GM18517 (cell line): ENCODE measurements at regions not wholly inside any gene's neighbourhood (a gene's known extent, or its start where the extent isn't known, plus 50 kb on each side); places are given as distances from the start of the nearest gene placed in this dataset.

Experiments used
- ATAC-seq: cut with Tn5 transposase; IDR thresholded peaks from one replicate; pipeline ENCODE4 v1.9.1; 2021; ENCODE audit warnings: mild to moderate bottlenecking, moderate library complexity; ENCODE audit not compliant: unreplicated experiment

GRCh38 chr13:69450245-69450644 is 657.4 kb upstream of the ATXN8OS start:
- no peak for ATAC-seq

DNA sequence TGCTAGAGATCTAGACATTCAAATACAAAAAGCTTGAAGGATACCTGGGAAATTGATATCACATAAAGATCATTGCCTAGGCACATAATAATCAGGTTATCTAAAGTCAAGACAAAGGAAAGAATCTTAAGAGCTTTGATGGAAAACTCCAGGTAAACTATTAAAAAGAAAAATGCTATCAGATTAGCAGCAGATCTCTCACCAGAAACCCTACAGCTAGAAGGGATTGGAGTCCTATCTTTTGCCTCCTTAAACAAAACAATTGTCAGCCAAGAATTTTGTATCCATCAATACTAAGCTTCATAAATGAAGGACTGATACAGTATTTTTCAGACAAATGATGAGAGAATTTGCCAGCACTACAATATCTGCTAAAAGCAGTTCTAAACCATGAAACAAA is 682.4 kb upstream of the ATXN8OS start:
- no peak for ATAC-seq

DNA sequence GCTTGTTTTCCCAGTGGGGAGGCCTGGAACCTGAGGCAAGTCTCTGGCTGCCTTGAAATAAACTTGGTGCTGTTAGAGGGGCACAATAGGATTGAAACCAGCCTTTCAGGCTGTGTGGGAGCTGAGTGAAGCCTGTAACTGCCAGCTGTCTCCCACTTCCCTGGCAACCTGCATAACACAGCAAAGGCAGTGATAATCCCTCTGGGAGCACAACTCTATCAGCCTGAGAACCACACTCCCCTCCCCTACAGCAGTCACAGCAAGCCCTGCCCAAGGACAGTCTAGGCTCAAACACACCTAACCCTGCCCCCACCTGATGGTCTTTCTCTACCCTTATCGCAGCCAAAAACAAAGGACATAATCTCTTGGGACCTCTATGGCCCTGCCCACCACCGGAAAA is 683.8 kb upstream of the ATXN8OS start:
- ATAC-seq: no peak

DNA sequence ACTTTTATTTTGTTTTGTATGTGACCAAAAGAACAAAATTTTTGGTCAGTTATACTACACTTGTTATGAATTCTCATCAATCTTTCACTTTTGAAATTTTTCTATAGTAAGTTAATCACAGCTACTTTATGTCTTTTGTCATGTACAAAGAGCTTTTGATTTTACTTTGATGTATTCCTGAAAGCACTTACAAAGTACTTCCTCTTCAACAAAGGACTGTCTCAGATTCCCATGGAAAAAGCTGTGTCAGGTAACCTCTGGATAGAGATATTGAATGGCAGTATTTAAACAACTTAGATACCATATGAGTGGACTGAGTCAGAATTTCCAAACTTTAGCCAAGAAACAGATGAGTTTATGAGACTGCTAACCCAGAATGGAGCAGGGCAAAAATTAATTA is 689.3 kb upstream of the ATXN8OS start:
- no peak for ATAC-seq

DNA sequence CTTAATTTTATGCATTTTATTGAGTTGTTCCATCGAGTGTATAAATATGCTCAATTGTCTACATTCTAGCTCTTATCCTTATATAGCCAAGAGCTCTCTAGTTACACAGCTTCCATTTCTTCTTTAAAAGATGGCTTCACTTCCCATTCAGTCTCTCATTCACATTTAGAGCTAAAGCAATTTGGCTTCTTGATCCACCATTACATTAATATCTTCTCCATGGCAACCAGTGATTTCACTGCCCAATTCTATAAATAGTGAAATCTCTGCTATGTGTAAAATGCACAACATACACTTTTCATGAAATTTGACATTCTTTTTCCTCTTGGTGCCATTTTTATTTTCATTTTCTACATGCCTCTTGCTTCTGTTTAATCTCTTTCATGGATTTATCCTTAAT is 696.9 kb upstream of the ATXN8OS start:
- ATAC-seq: no peak

- no peak for ATAC-seq
Measured at GRCh38 chr13:69391756-69392155, 715.9 kb upstream of the ATXN8OS start.

- no peak for ATAC-seq
Measured at GRCh38 chr13:69389899-69390298, 717.7 kb upstream of the ATXN8OS start.

GRCh38 chr13:69373747-69374425 is 733.7 kb upstream of the ATXN8OS start:
- no peak for ATAC-seq

GRCh38 chr13:69363360-69363759 is 744.3 kb upstream of the ATXN8OS start:
- no peak for ATAC-seq

DNA sequence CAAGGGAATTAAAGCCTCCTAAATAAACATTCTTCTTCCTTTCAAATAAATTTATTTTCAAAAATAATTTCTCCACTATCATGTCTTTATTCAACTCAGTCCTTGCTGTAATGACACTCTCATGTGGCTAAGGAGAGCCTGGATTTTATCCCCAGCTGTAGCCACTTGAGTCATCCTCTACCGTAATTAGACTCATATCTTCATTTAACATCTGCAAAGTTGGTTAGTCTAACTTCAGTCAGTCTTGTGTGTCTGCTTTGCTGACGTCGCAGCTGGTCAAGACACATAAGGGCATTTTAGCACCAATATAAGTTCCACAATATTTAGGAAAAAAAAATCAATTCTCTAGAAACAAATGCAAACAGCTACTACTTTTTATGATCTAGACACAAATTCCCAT is 776.4 kb upstream of the ATXN8OS start:
- no peak for ATAC-seq

GRCh38 chr13:69324090-69324886 is 783.3 kb upstream of the ATXN8OS start:
- ATAC-seq: no peak

GRCh38 chr13:69319656-69320055 is 788.0 kb upstream of the ATXN8OS start:
- ATAC-seq: no peak

DNA sequence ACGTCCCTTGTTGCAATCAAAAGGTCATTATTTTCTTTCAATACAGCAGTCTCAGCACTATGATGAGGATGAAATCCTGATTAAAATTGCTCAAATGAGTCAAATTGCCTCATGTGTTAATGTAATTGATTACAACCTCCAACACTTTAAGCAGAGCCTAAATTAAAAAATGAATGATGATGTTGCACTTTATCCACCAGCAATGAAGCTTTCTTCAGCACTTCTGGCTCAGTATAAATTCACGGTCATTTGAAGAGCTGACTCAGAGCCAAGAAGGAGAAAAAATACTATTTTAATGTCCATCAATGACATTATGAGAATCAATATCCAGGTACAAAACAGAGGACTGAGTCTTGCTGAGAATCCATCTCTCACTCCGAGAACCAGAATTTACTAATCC is 792.6 kb upstream of the ATXN8OS start:
- ATAC-seq: no peak

- ATAC-seq: no peak
Measured at GRCh38 chr13:69306766-69307165, 800.9 kb upstream of the ATXN8OS start.

- no peak for ATAC-seq
Measured at GRCh38 chr13:69300131-69300530, 807.5 kb upstream of the ATXN8OS start.

DNA sequence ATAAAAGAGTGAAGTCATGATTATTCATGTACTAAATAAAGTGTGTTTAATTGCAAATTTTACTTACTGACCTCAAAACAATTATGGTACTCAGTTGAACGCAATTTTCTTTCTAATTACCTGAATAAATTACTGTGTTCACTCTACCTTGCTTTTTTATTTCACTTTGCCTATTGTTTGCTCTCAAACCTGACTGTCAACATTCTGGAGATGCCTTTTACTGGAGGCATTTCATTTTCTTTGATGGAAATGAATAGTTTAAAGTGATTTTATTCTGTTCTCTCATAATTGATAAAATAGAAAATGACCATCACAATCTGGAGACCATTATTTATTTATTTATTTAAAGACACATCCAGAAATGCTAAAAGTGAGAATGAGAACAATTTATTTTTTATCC is 811.5 kb upstream of the ATXN8OS start:
- no peak for ATAC-seq

GRCh38 chr13:69292789-69293425 is 814.7 kb upstream of the ATXN8OS start:
- ATAC-seq: no peak

DNA sequence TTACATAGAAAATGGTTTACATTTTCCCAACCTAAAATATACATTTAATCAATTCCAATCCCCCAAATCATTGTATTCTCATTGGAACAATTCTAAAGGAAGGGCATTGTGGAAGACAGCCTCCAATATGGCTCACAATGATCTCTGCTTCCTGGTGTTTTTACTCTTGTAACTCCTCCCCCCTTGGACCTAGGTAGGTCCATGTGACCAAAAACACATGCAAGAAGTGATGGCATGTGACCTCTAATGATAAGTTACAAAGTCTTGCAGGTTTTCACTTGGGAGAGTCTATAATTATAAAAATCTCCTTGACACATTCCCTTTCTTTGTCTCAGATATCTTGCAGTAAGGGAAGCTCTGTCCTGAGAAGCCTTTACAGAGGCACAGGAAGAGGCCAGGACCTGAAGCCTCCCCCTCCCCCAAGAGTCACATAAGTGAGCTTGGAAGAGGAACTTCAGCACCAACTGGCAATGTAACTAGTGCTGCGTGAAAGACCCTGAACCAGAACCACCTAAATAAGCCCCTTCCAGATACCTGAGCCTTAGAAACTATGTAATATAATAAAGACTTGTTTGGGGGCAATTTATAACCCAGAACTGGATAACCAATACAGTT is 816.2 kb upstream of the ATXN8OS start:
- ATAC-seq: no peak

GRCh38 chr13:69288026-69288425 is 819.6 kb upstream of the ATXN8OS start:
- ATAC-seq: no peak

GRCh38 chr13:69287050-69287698 is 820.5 kb upstream of the ATXN8OS start:
- no peak for ATAC-seq

GRCh38 chr13:69283837-69284236 is 823.8 kb upstream of the ATXN8OS start:
- no peak for ATAC-seq
